Neural progenitor cell (in vitro differentiated cells): ENCODE measurements at regions not wholly inside any gene's neighbourhood (a gene's known extent, or its start where the extent isn't known, plus 50 kb on each side); places are given as distances from the start of the nearest gene placed in this dataset.

ENCODE experiments used
- DNase-seq: peaks from one replicate; pipeline ENCODE4 v3.0.0-alpha.2; 2016; ENCODE audit warnings: low spot score
- H2AFZ ChIP-seq: fragments of 200-600 bp; sonication (generic); replicated peaks from 2 replicates; pipeline ENCODE4 v1.6.1; 2016; ENCODE audit warnings: antibody characterized with exemption
- H3F3A ChIP-seq: fragments of 200-600 bp; sonication (generic); 2 replicates; pipeline ENCODE4 v1.6.1; 2016; ENCODE audit warnings: antibody characterized with exemption, low read depth
- H3K27ac ChIP-seq: fragments of 200-600 bp; sonication (generic); 2 replicates; pipeline ENCODE4 v1.5.1; 2016; ENCODE audit warnings: mild to moderate bottlenecking
- H3K27me3 ChIP-seq: fragments of 200-600 bp; sonication (generic); 2 replicates; pipeline ENCODE4 v1.6.1; 2016; ENCODE audit warnings: mild to moderate bottlenecking, moderate library complexity
- H3K36me3 ChIP-seq: fragments of 200-600 bp; sonication (generic); 2 replicates; pipeline ENCODE4 v1.5.1; 2016
- H3K4me1 ChIP-seq: fragments of 200-600 bp; sonication (generic); 2 replicates; pipeline ENCODE4 v1.6.1; 2016; ENCODE audit warnings: mixed run types
- H3K4me2 ChIP-seq: fragments of 200-600 bp; sonication (generic); 2 replicates; pipeline ENCODE4 v1.6.1; 2016
- H3K4me3 ChIP-seq: fragments of 200-600 bp; sonication (generic); 2 replicates; pipeline ENCODE4 v1.5.1; 2016
- H3K79me2 ChIP-seq: fragments of 200-600 bp; sonication (generic); 2 replicates; pipeline ENCODE4 v1.6.1; 2016; ENCODE audit warnings: low read depth
- H3K9ac ChIP-seq: fragments of 200-600 bp; sonication (generic); 2 replicates; pipeline ENCODE4 v1.6.1; 2016
- H3K9me3 ChIP-seq: fragments of 200-600 bp; sonication (generic); 2 replicates; pipeline ENCODE4 v1.5.1; 2016; ENCODE audit warnings: low read depth
- H4K20me1 ChIP-seq: fragments of 200-600 bp; sonication (generic); 2 replicates; pipeline ENCODE4 v1.6.1; 2016; ENCODE audit warnings: low read depth
- H3K27ac Mint-ChIP-seq: 3 replicates; pipeline ENCODE4 v1.8.0; 2021; ENCODE audit warnings: mixed read lengths
- H3K27me3 Mint-ChIP-seq: 2 replicates; pipeline ENCODE4 v1.8.0; 2022; ENCODE audit warnings: low read depth, mild to moderate bottlenecking, inconsistent platforms, moderate library complexity, mixed read lengths; ENCODE audit not compliant: insufficient read depth
- H3K36me3 Mint-ChIP-seq: 3 replicates; pipeline ENCODE4 v1.8.0; 2021; ENCODE audit warnings: mixed read lengths
- H3K4me1 Mint-ChIP-seq: 3 replicates; pipeline ENCODE4 v1.8.0; 2021; ENCODE audit warnings: mixed read lengths
- H3K4me3 Mint-ChIP-seq: 3 replicates; pipeline ENCODE4 v1.8.0; 2021; ENCODE audit warnings: mild to moderate bottlenecking, moderate library complexity, mixed read lengths
- H3K9me3 Mint-ChIP-seq: 3 replicates; pipeline ENCODE4 v1.8.0; 2020; ENCODE audit warnings: mixed read lengths
- EZH2 ChIP-seq: fragments of 200-600 bp; sonication (generic); IDR thresholded peaks from 2 replicates; pipeline ENCODE4 v1.6.1; 2017; ENCODE audit warnings: antibody characterized with exemption, mild to moderate bottlenecking, moderate library complexity
- EZH2phosphoT487 ChIP-seq: fragments of 200-600 bp; sonication (generic); IDR thresholded peaks from 2 replicates; pipeline ENCODE4 v1.6.1; 2017; ENCODE audit warnings: antibody characterized with exemption
- TF ChIP-seq, protein P1 (sequence below): fragments of 200-600 bp; sonication (generic); IDR thresholded peaks from 2 replicates; pipeline ENCODE4 v1.5.1; 2017; ENCODE audit warnings: antibody characterized with exemption, mild to moderate bottlenecking

DNA sequence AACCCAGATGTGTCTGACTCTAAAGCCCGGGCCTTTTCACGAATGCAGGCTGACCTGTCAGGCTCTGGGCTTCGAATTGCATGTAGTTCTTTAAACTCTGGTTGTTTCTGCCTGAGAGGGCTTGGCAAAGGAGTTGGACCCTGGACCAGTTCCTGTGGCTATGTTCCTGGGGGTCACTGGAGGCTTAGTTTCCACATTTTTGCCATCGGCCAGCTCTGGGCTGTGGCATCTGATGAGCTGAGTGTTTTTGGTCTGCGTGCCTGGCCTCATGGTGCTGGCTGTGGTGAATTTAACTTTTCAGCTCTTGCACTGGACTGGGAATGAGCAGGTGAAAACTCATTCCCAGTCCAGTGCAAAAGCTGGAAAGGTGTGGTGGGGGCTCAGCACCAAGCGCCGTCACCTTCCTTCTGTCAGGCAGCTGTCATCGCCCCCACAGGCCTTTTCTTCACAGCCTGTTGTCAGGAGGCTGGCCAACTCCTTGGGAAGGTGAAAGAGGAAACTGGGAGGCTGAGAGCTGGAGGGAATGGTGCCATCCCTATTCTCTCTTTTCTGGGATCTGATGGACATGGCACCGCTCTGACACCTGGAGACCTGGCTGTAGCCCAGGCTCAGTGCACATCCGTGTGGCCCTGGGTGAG lies 123.6 kb downstream of the ADAMTS15 start:
- Mint-ChIP-seq H3K27me3 (peaks cover 4% of the 10 kb centered on the region), H3K4me3 (no peak overlapping the region), H3K36me3 (no peaks in the 10 kb centered on the region), H3K4me1 (no peaks in the 10 kb centered on the region), H3K9me3 (peaks cover 2% of the 10 kb centered on the region), H3K27ac (no peak overlapping the region)
- Histone ChIP-seq H3K27ac (no peak overlapping the region), H3K4me3 (no peak overlapping the region), H2AFZ (no peak overlapping the region), H3K9ac (no peak overlapping the region), H3K4me1 (no peaks in the 10 kb centered on the region), H4K20me1 (no peaks in the 10 kb centered on the region), H3K79me2 (no peaks in the 10 kb centered on the region), H3K9me3 (no peaks in the 10 kb centered on the region), H3K4me2 (no peak overlapping the region), H3K27me3 (no peaks in the 10 kb centered on the region), H3F3A (no peaks in the 10 kb centered on the region), H3K36me3 (no peaks in the 10 kb centered on the region)
- DNase-seq: no peak
- TF ChIP-seq, protein P1, sequence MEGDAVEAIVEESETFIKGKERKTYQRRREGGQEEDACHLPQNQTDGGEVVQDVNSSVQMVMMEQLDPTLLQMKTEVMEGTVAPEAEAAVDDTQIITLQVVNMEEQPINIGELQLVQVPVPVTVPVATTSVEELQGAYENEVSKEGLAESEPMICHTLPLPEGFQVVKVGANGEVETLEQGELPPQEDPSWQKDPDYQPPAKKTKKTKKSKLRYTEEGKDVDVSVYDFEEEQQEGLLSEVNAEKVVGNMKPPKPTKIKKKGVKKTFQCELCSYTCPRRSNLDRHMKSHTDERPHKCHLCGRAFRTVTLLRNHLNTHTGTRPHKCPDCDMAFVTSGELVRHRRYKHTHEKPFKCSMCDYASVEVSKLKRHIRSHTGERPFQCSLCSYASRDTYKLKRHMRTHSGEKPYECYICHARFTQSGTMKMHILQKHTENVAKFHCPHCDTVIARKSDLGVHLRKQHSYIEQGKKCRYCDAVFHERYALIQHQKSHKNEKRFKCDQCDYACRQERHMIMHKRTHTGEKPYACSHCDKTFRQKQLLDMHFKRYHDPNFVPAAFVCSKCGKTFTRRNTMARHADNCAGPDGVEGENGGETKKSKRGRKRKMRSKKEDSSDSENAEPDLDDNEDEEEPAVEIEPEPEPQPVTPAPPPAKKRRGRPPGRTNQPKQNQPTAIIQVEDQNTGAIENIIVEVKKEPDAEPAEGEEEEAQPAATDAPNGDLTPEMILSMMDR: no peak
- TF ChIP-seq EZH2phosphoT487 (no peak), EZH2 (no peak)

DNA sequence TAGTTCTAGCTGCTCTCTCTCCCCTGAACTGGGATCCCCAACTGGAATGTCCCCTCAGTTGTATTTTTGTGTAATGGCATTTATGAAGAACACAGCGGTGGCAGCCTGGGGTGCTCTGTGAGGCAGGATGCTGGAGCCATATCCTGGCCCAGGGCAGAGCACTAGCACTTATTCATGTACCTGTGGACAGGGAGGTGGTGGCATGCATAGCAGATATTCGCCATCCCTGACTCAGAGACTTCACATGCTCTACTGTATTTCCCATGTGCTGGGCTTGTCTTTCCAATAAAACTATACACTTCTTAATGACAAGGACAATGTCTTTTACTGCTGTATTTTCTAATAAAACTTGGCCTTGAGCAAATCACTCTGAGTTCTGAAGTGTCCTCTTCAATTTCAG lies 125.3 kb downstream of the ADAMTS15 start:
- Histone ChIP-seq H3K36me3 (no peaks in the 10 kb centered on the region), H3K9me3 (no peaks in the 10 kb centered on the region), H3K9ac (no peak overlapping the region), H3K27ac (no peak overlapping the region), H2AFZ (no peak overlapping the region), H4K20me1 (no peaks in the 10 kb centered on the region), H3K4me2 (no peak overlapping the region), H3K4me3 (no peak overlapping the region), H3K27me3 (no peaks in the 10 kb centered on the region), H3F3A (no peaks in the 10 kb centered on the region), H3K79me2 (no peaks in the 10 kb centered on the region), H3K4me1 (no peaks in the 10 kb centered on the region)
- no peak for TF ChIP-seq EZH2phosphoT487
- TF ChIP-seq, protein P1: no peak
- TF ChIP-seq EZH2: no peak
- no peak for DNase-seq
- no peak overlapping the region for H3K4me3 Mint-ChIP-seq
- peaks cover 8% of the 10 kb centered on the region for H3K27me3 Mint-ChIP-seq
- no peaks in the 10 kb centered on the region for H3K4me1 Mint-ChIP-seq
- no peak overlapping the region for H3K27ac Mint-ChIP-seq
- peaks cover 2% of the 10 kb centered on the region for H3K9me3 Mint-ChIP-seq
- H3K36me3 Mint-ChIP-seq: no peaks in the 10 kb centered on the region

DNA sequence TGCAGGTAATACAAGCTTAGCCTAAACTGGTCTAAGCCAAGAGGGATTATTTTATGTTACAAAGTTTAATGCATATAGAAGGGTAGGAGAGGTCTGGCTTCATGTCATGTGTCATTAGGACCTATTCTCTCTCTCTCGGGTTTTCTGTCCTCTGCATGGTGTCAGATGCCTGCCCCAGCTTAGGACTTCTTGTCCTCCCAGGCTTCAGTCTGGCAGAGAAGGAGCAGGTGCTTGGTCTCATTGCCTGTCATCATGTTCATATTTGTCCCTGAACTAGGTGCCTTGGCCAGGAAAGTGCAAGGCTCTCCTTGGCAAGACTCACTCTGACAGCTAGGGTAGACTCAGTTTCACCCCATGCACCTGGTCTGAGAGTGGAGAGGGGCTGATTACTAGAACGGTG lies 126.3 kb downstream of the ADAMTS15 start:
- H3K4me2 ChIP-seq: no peak overlapping the region

More for the DNA sequence above, 126.3 kb downstream of the ADAMTS15 start:
- Histone ChIP-seq H3K4me3 (no peak overlapping the region), H3F3A (peaks cover 2% of the 10 kb centered on the region), H3K27me3 (no peaks in the 10 kb centered on the region), H3K9ac (no peak overlapping the region), H3K9me3 (no peaks in the 10 kb centered on the region), H3K36me3 (no peaks in the 10 kb centered on the region), H2AFZ (no peak overlapping the region), H3K4me1 (peaks cover under 1% of the 10 kb centered on the region), H3K27ac (no peak overlapping the region), H3K79me2 (no peaks in the 10 kb centered on the region), H4K20me1 (no peaks in the 10 kb centered on the region)
- Mint-ChIP-seq H3K27ac (no peak overlapping the region), H3K4me3 (no peak overlapping the region), H3K4me1 (peaks cover under 1% of the 10 kb centered on the region), H3K27me3 (peaks cover 11% of the 10 kb centered on the region), H3K9me3 (peaks cover 2% of the 10 kb centered on the region), H3K36me3 (no peaks in the 10 kb centered on the region)
- DNase-seq: no peak
- TF ChIP-seq, protein P1: no peak
- TF ChIP-seq EZH2phosphoT487 (no peak), EZH2 (no peak)
